Dedifferentiated amniotic fluid mesenchymal stem cell (primary cell): ENCODE measurements at regions not wholly inside any gene's neighbourhood (a gene's known extent, or its start where the extent isn't known, plus 50 kb on each side); places are given as distances from the start of the nearest gene placed in this dataset.
"Not testable (repeated sequence)": the region's sequence is repeated elsewhere in the genome, so short reads cannot be mapped to it uniquely, and the experiment has no call there.

Source experiments
- DNase-seq: peaks from one replicate; pipeline ENCODE4 v3.0.0-alpha.2; 2016; ENCODE audit errors: extremely low spot score

DNA sequence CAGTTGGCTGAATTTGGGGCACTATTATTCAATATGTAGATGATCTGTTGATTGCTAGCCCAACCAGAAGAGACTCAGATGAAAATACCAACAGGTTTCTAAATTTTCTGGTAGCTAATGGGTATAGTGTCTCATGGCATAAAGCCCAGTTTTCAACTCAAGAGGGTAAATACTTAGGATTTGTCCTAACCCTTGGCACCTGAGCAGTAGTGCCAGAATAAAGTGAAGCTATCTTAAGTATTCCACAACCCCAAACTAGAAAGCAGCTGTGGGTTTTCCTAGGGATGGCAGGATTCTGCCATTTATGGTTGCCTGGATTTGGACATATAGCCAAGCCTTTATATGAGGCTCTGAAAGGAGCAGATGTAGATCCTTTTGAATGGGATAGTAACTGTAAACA lies 119.0 kb downstream of the AGTR2 start:
- DNase-seq: no peak

DNA sequence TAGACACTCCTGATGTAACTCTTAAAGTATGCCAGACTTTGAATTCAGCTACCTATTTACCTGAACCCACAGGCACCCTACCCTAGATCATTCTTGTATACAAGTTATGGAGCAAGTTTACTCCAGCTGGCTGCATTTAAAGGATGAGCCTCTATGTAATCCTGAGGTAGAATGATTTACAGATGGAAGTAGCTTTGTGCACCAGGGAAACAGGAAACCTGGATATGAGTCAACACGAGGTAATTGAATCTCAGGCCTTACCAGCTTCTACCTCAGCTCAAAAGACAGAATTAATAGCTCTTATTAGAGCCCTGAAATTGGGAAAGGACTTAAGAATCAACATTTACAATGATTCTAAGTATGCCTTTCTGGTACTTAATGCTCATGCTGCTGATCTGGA lies 119.8 kb downstream of the AGTR2 start:
- DNase-seq: no peak

DNA sequence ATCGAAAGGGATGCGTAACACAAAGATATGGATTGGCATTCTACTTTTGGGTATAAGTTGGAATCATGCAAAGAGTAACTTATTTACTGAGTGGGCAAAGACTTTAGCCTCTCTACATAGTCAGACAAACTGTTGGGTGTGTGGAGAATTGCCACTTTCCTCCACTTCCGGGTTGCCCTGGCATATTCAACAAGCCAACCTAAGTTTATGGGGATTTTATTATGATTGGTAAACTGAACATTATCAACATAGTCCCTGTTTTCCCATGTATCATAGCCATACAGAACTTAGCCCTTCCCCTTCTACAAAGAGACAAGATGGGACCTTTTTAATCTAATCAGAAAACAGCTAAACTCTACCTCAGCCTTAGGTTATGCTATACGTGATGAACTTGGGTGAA lies 121.6 kb downstream of the AGTR2 start:
- no peak for DNase-seq

DNA sequence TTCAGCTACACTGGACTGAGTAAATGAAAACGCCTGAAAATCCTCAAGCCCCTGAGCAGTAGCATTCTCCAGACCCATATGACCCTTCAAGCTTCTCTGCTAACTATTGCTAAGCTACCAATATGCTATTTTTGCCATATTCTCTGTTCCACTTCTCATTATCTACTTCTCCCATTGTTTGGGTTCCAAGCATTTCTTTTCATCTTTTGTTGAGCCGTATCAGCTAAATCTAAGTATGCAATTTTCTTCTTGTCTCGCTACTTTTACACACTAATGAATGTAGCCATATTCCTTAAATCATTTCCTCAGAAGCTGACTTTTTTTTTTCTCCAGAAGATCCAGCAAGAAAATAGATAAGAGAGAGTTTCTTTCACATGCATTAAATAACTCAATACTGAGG lies 128.4 kb downstream of the AGTR2 start:
- DNase-seq: no peak

- no peak for DNase-seq
Observed at GRCh38 chrX:116306218-116306617, 130.2 kb upstream of the SLC6A14 start.

GRCh38 chrX:116317409-116317808 lies 119.0 kb upstream of the SLC6A14 start:
- no peak for DNase-seq

- no peak for DNase-seq
Observed at GRCh38 chrX:116318672-116319071, 117.7 kb upstream of the SLC6A14 start.

- no peak for DNase-seq
Observed at GRCh38 chrX:116321711-116322110, 114.7 kb upstream of the SLC6A14 start.

- not testable (repeated sequence) for DNase-seq
Observed at GRCh38 chrX:116332026-116332425, 104.4 kb upstream of the SLC6A14 start.

GRCh38 chrX:116334797-116335196 lies 101.6 kb upstream of the SLC6A14 start:
- not testable (repeated sequence) for DNase-seq

DNA sequence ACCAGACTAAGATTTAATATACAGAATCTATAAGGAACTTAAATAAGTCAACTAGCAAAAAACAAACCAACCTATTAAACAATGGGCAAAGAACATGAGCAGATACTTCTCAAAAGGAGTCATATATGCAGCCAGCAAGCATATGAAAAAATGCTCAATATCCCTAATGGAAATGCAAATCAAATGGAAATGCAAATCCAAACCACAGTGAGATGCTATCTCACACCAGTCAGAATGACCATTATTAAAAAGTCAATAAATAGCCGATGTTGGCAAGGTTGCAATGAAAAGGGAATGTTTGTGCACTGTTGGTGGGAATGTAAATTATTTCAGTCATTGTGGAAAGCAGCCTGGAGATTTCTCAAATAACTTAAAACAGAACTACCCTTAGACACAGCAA lies 97.0 kb upstream of the SLC6A14 start:
- DNase-seq: no peak

GRCh38 chrX:116342903-116343302 lies 93.5 kb upstream of the SLC6A14 start:
- no peak for DNase-seq

DNA sequence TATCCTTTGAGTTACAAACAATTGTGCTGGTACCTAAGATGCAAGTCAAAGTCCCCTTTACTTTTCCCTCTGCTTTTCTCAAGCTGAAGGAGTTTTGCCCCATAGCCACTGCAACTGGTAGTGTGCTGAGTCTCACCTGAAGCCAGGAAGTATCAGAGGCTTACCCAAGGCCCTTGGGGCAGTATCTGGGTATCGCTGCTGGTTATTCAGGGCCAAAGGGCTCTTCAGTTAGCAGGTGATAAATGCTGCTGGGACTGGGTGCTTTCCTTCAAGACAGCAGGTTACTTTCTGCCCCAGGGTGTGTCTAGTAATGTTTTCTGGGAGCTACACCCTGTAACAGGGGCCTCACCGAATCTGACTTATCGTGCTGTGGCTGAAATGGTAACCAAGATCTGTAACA lies 90.4 kb upstream of the SLC6A14 start:
- DNase-seq: no peak

- DNase-seq: no peak
Observed at GRCh38 chrX:116357329-116357728, 79.1 kb upstream of the SLC6A14 start.

GRCh38 chrX:116378961-116379360 lies 57.4 kb upstream of the SLC6A14 start:
- DNase-seq: no peak

- no peak for DNase-seq
Observed at GRCh38 chrX:116379854-116380253, 56.6 kb upstream of the SLC6A14 start.

DNA sequence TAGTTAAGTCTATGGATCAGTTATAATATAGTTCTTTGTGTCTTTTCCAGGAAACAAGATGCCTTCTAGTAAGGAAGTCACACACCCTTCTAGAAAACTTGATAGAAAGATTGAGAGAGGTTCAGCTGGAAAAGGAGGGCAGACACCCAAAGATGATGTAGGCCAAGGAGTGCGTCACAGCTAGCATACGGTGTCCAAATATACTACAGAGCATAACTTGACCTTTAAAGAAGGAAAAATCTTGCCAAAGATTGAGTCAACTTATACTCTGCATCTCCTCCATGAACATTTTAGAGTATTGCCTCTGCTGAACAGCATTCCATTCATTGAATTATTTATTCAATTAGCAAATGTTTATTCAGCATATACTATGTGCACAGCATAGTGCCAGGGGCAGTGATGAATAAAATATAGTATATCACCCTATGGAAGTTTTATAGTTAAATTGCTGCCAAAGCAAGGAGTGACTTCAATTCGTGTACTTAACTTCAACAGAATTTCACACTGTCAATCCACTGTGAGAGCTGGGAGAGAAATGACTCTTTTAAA lies 51.9 kb upstream of the SLC6A14 start:
- DNase-seq: peak; percentile 17
